ENCODE measurements at regions not wholly inside any gene's neighbourhood (a gene's known extent, or its start where the extent isn't known, plus 50 kb on each side); places are given as distances from the start of the nearest gene placed in this dataset.

GRCh38 chr9:38281917-38282316 lies 110.6 kb upstream of the ALDH1B1 start:
- TF ChIP-seq CTCF (IDR thresholded peaks at IDR 0.05; ENCODE audit: poor library complexity) (no peak), EZH2 (IDR thresholded peaks at IDR 0.05; ENCODE audit: borderline replicate concordance) (no peak)
